ENCODE measurements at regions not wholly inside any gene's neighbourhood (a gene's known extent, or its start where the extent isn't known, plus 50 kb on each side); places are given as distances from the start of the nearest gene placed in this dataset.

DNA sequence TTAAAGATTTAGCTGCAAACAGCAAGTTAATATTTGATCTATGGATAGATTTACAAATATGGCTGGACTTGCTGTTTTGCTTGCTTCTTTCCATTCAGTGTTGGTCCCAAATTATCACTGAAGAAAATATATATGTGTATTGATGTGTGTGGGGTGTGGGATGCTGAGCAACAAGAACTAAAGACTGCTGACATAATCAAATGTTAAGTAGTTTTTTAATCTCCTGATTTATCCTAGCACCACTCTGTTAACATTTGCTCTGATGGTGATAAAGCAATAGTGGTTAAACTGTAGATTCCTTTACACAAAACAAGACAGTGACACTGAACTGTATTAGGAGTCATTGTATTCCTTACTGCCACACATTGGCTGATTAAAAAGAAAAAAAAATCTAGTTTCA, 1023.5 kb upstream of the B3GALT2 start:
- Histone ChIP-seq H3K9me3 (ENCODE audit: control insufficient read depth, low read length) (no peaks in the 10 kb centered on the region), H3K27ac (ENCODE audit: low read depth, low read length, severe bottlenecking) (no peak overlapping the region), H3K4me3 (ENCODE audit: extremely low read depth, insufficient read depth, low read length, poor library complexity, severe bottlenecking) (no peak overlapping the region), H3K36me3 (ENCODE audit: control insufficient read depth, insufficient read depth, low read length) (no peaks in the 10 kb centered on the region), H3K4me1 (ENCODE audit: control insufficient read depth, insufficient read depth, low read length, poor library complexity, severe bottlenecking) (no peaks in the 10 kb centered on the region)

DNA sequence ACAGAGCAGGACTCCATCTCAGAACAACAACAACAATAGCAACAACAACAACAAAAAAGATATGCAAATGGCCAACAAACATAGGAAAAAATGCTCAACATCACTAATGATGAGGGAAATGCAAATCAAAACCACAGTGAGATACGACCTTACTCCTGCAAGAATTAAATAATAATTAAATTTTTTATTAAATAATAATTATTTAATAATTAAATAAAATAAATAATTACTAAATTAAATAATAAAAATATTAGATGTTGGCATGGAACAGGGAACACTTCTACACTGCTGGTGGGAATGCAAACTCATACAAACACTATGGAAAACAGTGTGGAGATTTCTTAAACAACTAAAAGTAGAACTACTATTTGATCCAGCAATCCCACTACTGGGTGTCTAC, 1022.3 kb upstream of the B3GALT2 start:
- no peaks in the 10 kb centered on the region for H3K36me3 ChIP-seq (ENCODE audit: control insufficient read depth, insufficient read depth, low read length)
- WGBS, 2 experiments (ENCODE audit: insufficient coverage in 2 of 2) = no CpG with 5 or more reads among the region's 1 CpG
- no peaks in the 10 kb centered on the region for H3K9me3 ChIP-seq (ENCODE audit: control insufficient read depth, low read length)
- H3K27ac ChIP-seq (ENCODE audit: low read depth, low read length, severe bottlenecking) = no peak overlapping the region
- no peak overlapping the region for H3K4me3 ChIP-seq (ENCODE audit: extremely low read depth, insufficient read depth, low read length, poor library complexity, severe bottlenecking)
- no peaks in the 10 kb centered on the region for H3K4me1 ChIP-seq (ENCODE audit: control insufficient read depth, insufficient read depth, low read length, poor library complexity, severe bottlenecking)

DNA sequence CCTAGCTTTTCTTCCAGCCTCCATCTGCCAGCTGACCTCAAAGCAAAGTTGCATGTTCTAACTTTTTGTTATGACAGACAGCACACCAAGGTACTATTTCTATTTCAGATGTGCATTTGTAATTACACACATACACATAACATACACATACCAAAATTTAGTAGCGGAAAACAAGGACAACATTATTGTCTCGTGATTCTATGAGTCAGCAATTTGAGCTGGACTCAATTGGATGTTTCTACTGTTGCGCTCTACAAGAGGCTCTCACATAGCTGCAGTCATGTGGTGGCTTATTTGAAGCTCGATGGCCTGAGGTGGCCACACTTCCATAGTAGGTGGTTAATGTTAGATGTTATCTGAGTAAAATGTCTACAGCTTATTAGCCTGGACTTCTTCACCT, 1010.1 kb upstream of the B3GALT2 start:
- Histone ChIP-seq H3K36me3 (ENCODE audit: control insufficient read depth, insufficient read depth, low read length) (no peaks in the 10 kb centered on the region), H3K9me3 (ENCODE audit: control insufficient read depth, low read length) (no peaks in the 10 kb centered on the region), H3K27ac (ENCODE audit: low read depth, low read length, severe bottlenecking) (no peak overlapping the region), H3K4me1 (ENCODE audit: control insufficient read depth, insufficient read depth, low read length, poor library complexity, severe bottlenecking) (no peaks in the 10 kb centered on the region), H3K4me3 (ENCODE audit: extremely low read depth, insufficient read depth, low read length, poor library complexity, severe bottlenecking) (no peak overlapping the region)
- WGBS, 2 experiments (ENCODE audit: insufficient coverage in 2 of 2) = 94% methylated on average over 3 of the region's 4 CpGs

DNA sequence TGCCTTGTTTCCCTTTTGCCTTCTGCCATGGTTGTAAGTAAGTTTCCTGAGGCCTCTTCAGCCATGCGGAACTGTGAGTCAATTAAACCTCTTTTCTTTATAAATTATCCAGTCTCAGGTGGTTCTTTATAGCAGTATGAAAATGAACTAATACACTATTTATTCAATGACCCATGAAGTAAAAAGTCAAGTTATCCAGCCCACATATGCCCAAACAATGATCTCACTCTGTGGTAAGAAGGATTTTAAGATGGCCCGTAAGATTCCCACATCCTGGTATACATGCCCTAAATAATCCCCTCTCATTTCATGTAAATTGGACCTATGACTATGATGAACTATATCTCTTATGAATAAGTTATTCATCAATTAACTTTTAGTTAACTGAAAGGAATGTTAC, 1008.3 kb upstream of the B3GALT2 start:
- Histone ChIP-seq H3K36me3 (ENCODE audit: control insufficient read depth, insufficient read depth, low read length) (no peaks in the 10 kb centered on the region), H3K4me1 (ENCODE audit: control insufficient read depth, insufficient read depth, low read length, poor library complexity, severe bottlenecking) (no peaks in the 10 kb centered on the region), H3K9me3 (ENCODE audit: control insufficient read depth, low read length) (no peaks in the 10 kb centered on the region), H3K4me3 (ENCODE audit: extremely low read depth, insufficient read depth, low read length, poor library complexity, severe bottlenecking) (no peak overlapping the region), H3K27ac (ENCODE audit: low read depth, low read length, severe bottlenecking) (no peak overlapping the region)
- no CpG with 5 or more reads among the region's 2 CpGs for WGBS, 2 experiments (ENCODE audit: insufficient coverage in 2 of 2)

DNA sequence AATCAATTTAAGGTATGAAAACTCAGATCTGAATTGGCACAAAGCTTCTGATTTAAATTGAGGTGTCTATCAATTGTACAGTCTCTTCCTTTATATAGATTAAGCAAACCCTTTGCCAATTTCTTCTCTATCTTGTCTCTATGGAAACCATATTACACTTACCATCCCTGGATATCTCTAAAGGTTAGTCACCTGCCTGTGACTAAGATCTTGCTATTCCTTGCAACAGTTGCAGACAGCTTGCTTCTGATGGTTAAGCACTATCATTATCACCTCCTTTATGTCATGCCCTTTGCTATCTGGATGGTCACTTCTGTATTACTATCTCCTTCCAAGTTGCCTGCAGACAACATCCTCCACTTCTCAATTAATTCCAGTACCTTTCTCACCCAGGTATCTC, 998.6 kb upstream of the B3GALT2 start:
- Histone ChIP-seq H3K4me3 (ENCODE audit: extremely low read depth, insufficient read depth, low read length, poor library complexity, severe bottlenecking) (no peak overlapping the region), H3K4me1 (ENCODE audit: control insufficient read depth, insufficient read depth, low read length, poor library complexity, severe bottlenecking) (no peaks in the 10 kb centered on the region), H3K27ac (ENCODE audit: low read depth, low read length, severe bottlenecking) (no peak overlapping the region), H3K36me3 (ENCODE audit: control insufficient read depth, insufficient read depth, low read length) (no peaks in the 10 kb centered on the region), H3K9me3 (ENCODE audit: control insufficient read depth, low read length) (no peaks in the 10 kb centered on the region)

DNA sequence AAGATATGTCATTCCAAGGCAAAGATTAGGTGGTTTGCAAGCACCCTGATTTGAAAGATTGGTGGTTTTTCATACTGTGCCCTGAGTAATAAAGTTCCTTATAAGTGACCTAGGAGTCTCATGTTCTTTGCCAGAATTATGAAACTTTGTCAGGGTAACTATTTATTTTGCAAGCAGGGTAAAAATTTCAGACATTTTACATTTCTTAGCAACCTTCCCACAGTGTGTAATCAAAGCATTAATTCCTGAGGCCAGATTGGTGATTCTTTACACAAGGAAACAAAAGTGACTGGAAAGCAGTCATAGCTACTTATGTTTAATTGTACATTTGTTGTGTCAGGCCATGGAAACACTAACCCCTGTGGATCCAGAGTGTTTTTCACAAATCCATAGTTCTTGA, 998.0 kb upstream of the B3GALT2 start:
- Histone ChIP-seq H3K27ac (ENCODE audit: low read depth, low read length, severe bottlenecking) (no peak overlapping the region), H3K4me3 (ENCODE audit: extremely low read depth, insufficient read depth, low read length, poor library complexity, severe bottlenecking) (no peak overlapping the region), H3K4me1 (ENCODE audit: control insufficient read depth, insufficient read depth, low read length, poor library complexity, severe bottlenecking) (no peaks in the 10 kb centered on the region), H3K9me3 (ENCODE audit: control insufficient read depth, low read length) (no peaks in the 10 kb centered on the region), H3K36me3 (ENCODE audit: control insufficient read depth, insufficient read depth, low read length) (no peaks in the 10 kb centered on the region)

DNA sequence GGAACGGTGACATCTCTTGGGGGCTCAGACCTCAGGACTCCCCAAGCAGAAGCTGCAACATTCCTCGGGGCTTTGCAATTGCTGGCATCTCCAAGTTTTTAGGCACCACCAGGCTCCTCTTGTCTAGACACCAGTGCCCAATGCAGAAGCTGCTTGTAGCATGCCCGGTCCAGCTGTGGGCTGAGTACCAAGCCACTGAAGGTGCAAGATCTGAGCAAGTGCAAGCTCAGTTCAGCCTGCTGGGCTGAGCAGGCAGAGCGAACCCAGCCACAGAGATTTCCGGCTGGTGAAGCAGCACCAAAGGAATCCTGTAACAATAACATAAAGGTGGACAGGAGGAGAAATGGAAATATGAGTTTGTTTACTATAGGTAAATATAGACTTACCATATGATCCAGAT, 995.4 kb upstream of the B3GALT2 start:
- no peaks in the 10 kb centered on the region for H3K9me3 ChIP-seq (ENCODE audit: control insufficient read depth, low read length)

DNA sequence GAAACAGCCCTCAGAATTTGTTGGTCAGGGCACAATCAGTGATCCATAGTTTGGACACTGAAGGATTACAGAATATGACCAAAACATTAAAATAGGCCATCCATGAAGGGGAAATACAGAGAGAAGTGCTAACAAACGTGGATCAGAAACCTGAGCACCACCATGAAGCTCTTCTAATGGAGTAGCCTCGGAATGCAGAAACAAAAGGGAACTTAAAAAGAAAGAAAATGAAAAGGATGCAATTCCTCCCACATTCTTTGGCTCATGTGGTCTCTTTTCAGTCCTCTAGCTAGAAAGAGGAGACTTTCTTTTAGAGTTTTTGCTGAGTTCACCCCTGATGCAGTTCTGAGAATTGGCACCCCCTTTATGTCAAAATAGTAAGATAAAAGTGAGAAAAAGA, 989.8 kb upstream of the B3GALT2 start:
- H3K4me3 ChIP-seq (ENCODE audit: extremely low read depth, insufficient read depth, low read length, poor library complexity, severe bottlenecking) = no peak overlapping the region
- no peaks in the 10 kb centered on the region for H3K36me3 ChIP-seq (ENCODE audit: control insufficient read depth, insufficient read depth, low read length)
- H3K4me1 ChIP-seq (ENCODE audit: control insufficient read depth, insufficient read depth, low read length, poor library complexity, severe bottlenecking) = peaks cover 3% of the 10 kb centered on the region
- no peak overlapping the region for H3K27ac ChIP-seq (ENCODE audit: low read depth, low read length, severe bottlenecking)
- WGBS, 2 experiments (ENCODE audit: insufficient coverage in 2 of 2) = 17% methylated on average over 2 of the region's 2 CpGs; no CpG with 5 or more reads in 1 of the 2 experiments
- no peaks in the 10 kb centered on the region for H3K9me3 ChIP-seq (ENCODE audit: control insufficient read depth, low read length)

More for the DNA sequence above, 995.4 kb upstream of the B3GALT2 start:
- Histone ChIP-seq H3K36me3 (ENCODE audit: control insufficient read depth, insufficient read depth, low read length) (no peaks in the 10 kb centered on the region), H3K4me3 (ENCODE audit: extremely low read depth, insufficient read depth, low read length, poor library complexity, severe bottlenecking) (no peak overlapping the region), H3K27ac (ENCODE audit: low read depth, low read length, severe bottlenecking) (no peak overlapping the region), H3K4me1 (ENCODE audit: control insufficient read depth, insufficient read depth, low read length, poor library complexity, severe bottlenecking) (no peaks in the 10 kb centered on the region)
- WGBS, 2 experiments (ENCODE audit: insufficient coverage in 2 of 2) = 89 to 97% methylated on average over 3 to 4 of the region's 5 CpGs

DNA sequence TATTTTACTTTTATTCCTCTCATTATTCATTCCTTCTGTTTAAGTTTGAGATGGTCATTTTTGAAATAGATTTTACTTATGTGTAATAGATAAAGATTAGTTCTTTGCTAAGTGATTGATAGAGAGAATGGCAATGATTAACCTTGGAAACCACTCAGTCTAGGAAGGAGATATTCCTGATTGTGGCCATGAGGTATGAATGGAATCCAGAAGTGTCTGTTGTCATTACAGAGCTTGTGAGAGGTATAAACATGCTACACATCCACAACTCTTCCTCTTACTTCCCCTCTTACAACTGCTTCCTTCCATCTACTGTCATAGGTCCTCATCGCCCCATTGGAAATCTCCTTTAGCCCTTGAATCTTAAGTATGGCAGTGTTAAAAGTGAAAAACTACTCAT, 988.8 kb upstream of the B3GALT2 start:
- no peaks in the 10 kb centered on the region for H3K36me3 ChIP-seq (ENCODE audit: control insufficient read depth, insufficient read depth, low read length)
- peaks cover 3% of the 10 kb centered on the region for H3K4me1 ChIP-seq (ENCODE audit: control insufficient read depth, insufficient read depth, low read length, poor library complexity, severe bottlenecking)
- H3K9me3 ChIP-seq (ENCODE audit: control insufficient read depth, low read length) = no peaks in the 10 kb centered on the region
- H3K4me3 ChIP-seq (ENCODE audit: extremely low read depth, insufficient read depth, low read length, poor library complexity, severe bottlenecking) = no peak overlapping the region
- no CpG with 5 or more reads among the region's 1 CpG for WGBS, 2 experiments (ENCODE audit: insufficient coverage in 2 of 2)
- no peak overlapping the region for H3K27ac ChIP-seq (ENCODE audit: low read depth, low read length, severe bottlenecking)

DNA sequence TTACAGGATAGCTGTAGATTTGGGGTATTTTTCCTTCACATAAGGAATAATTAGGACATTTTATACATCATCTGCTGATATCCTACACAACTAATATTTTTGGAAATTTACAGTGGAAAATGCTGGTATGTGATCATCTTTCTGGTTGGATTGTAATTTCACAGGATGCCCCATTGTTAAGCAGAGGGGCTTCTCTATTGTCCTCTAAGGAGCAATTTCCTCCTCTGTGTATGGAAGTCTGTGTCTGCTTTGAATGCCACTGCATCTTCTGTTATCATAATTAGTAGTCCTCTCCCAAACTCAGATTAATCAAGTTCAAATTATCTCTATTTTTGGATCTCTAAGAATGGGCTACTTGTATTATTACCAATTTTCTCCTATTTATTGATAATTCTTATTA, 988.1 kb upstream of the B3GALT2 start:
- H3K9me3 ChIP-seq (ENCODE audit: control insufficient read depth, low read length) = no peaks in the 10 kb centered on the region
- no peak overlapping the region for H3K27ac ChIP-seq (ENCODE audit: low read depth, low read length, severe bottlenecking)
- peaks cover 3% of the 10 kb centered on the region for H3K4me1 ChIP-seq (ENCODE audit: control insufficient read depth, insufficient read depth, low read length, poor library complexity, severe bottlenecking)
- no peaks in the 10 kb centered on the region for H3K36me3 ChIP-seq (ENCODE audit: control insufficient read depth, insufficient read depth, low read length)
- no peak overlapping the region for H3K4me3 ChIP-seq (ENCODE audit: extremely low read depth, insufficient read depth, low read length, poor library complexity, severe bottlenecking)

DNA sequence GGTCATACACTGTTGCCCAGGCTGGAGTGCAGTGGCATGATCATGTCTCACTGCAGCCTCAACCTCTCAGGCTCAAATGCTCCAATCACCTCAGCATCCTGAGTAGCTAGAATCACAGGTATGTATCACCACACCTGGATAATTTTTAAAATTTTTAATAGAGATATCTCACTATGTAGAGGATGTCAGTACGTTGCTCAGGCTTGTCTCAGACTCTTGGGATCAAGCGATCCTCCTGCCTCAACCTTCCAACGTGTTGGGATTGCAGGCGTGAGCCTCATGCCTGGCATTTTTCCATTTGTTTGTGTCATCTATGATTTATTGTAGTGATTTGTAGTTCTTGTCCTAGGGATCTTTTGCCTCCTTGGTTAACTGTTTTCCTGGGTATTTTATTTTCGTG, 985.2 kb upstream of the B3GALT2 start:
- H3K4me1 ChIP-seq (ENCODE audit: control insufficient read depth, insufficient read depth, low read length, poor library complexity, severe bottlenecking) = peaks cover 3% of the 10 kb centered on the region
- H3K4me3 ChIP-seq (ENCODE audit: extremely low read depth, insufficient read depth, low read length, poor library complexity, severe bottlenecking) = no peak overlapping the region
- H3K27ac ChIP-seq (ENCODE audit: low read depth, low read length, severe bottlenecking) = no peak overlapping the region
- H3K36me3 ChIP-seq (ENCODE audit: control insufficient read depth, insufficient read depth, low read length) = no peaks in the 10 kb centered on the region
- WGBS, 2 experiments (ENCODE audit: insufficient coverage in 2 of 2) = 82 to 95% methylated on average over 2 to 4 of the region's 5 CpGs
- H3K9me3 ChIP-seq (ENCODE audit: control insufficient read depth, low read length) = no peaks in the 10 kb centered on the region

DNA sequence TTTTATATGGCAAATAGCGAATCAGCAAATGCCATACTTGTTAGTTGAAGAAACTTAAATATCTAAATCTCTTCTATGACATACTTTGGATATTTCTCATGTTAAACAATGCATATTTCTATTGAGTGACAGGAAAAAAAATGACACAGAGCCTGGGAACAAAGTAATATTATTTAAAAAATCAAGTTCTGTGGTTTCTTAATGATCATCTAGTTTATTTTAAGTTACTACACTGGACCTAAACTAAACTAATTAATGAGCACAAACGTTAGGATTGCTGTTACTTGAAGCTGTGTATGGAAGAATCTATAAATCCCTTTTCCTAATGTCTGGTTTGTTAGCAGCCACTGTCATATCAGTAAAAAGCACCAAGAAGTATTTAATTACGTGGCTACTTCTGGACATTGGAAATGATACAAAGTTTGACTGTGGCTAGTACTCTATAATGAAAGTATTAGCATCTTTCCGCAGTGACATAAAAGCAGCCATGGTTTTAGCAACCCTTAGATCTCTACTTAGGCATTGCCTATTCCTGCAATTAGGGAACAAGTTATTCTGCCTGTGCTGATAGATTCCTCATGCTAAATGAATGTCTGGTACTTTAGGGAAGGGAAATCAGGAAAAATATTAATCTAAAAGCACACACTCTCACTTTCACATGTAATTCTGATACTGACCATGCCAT, 981.7 kb upstream of the B3GALT2 start:
- Histone ChIP-seq H3K27ac (ENCODE audit: low read depth, low read length, severe bottlenecking) (no peak overlapping the region), H3K36me3 (ENCODE audit: control insufficient read depth, insufficient read depth, low read length) (no peaks in the 10 kb centered on the region), H3K4me1 (ENCODE audit: control insufficient read depth, insufficient read depth, low read length, poor library complexity, severe bottlenecking) (no peaks in the 10 kb centered on the region), H3K4me3 (ENCODE audit: extremely low read depth, insufficient read depth, low read length, poor library complexity, severe bottlenecking) (no peak overlapping the region), H3K9me3 (ENCODE audit: control insufficient read depth, low read length) (no peaks in the 10 kb centered on the region)
- no CpG with 5 or more reads among the region's 4 CpGs for WGBS, 2 experiments (ENCODE audit: insufficient coverage in 2 of 2)
